Activated T-helper 9 cell treated with anti-CD3 and anti-CD28 coated beads, Interleukin-2, amount 50 U/mL, for 16 hours (primary cell): ENCODE measurements at regions not wholly inside any gene's neighbourhood (a gene's known extent, or its start where the extent isn't known, plus 50 kb on each side); places are given as distances from the start of the nearest gene placed in this dataset.
"Not testable (repeated sequence)": the region's sequence is repeated elsewhere in the genome, so short reads cannot be mapped to it uniquely, and the experiment has no call there.

Source experiments
- DNase-seq: peaks from one replicate; pipeline ENCODE4 v3.0.0-alpha.2; 2020; ENCODE audit warnings: low read depth

DNA sequence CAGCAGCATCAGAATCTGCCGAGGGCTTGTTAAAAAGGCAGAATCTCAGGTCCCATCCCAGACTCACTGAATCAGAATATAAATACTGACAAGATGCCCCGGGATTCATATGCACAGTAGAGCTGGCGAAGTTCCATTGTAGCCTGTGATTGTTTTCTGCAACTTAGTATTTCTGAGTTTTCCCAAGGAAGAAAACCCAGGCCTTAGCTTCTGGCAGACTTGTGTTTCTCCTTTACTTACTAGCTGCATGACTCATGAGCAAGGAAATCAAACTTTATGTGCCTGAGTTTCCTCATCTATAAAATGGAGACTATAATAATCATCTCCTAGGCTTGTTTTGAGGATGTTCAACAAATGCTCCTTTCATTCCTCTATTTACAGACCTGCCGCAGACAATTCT lies 278.5 kb upstream of the PLEKHG7 start:
- DNase-seq, result no peak

DNA sequence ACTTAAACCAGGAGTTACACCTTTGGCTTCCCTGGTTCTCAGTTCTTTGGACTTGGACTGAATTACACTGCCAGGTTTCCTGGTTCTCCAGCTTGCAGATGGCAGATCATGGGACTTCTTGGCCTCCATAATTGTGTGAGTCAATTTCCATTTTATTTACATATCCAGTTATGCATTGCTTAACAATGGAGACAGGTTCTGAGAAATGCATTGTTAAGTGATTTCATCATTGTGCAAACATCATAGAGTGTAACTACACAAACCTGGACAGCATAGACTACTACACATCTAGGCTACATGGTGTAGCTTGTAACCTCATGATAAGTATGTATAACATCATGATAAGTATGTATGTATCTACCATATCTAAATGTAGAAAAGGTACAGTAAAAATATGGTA lies 276.1 kb upstream of the BTG1 start:
- no peak for DNase-seq

DNA sequence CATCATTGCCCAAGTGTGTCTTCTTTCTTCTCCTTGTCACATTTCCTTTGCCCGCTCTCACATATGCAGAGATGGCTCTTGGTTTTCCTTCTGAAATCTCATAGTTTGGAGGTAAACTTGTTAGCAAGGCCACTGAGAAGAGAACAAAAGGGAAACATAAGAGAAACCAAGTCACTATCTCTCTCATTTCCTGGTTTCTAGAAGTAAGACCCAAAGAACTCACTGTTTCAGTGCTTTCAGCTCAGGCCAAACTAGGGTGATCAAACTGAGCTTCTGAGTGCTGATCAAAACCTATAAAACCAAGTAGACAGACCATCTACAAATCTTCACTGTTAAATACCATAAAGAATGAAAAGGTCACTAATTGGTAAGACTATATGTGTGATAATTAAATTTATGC lies 275.4 kb upstream of the BTG1 start:
- no peak for DNase-seq

DNA sequence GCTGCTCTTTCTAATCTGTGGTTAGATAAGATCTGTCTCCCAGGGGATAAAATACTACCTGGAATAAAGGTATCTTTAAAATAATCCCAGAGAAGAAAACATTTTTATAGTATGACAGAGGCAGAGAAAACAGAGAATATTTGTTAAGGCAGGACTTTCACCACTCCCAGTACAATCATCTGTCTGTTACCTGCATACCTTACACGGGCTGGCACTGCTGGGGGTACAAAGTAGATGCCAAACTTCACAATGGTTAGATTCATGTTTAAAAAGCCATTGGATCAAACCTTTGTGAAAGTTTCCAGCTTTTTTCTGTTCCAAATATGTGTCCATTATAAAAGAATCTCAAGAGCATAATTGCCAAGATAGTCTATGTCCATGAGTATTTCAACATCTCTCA lies 273.6 kb upstream of the BTG1 start:
- no peak for DNase-seq

DNA sequence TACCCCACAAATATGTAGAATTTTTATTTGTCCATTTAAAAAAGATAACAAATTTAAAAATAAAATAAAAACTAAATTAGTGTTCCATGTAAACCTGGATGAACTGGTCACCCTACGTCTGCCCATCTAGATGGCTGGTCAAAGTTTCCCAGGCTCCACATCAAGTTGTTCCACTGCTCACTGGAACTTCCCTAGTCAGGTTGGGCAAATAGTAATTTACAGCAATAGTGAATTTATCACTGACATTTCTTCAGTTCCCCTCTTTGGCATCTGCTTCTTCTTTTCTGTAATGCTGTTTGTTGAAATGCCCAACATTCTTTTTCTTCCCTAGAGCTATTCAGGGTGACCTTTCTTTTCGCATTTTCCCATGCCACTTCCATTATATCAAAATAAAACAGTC lies 272.7 kb upstream of the BTG1 start:
- DNase-seq, result no peak

DNA sequence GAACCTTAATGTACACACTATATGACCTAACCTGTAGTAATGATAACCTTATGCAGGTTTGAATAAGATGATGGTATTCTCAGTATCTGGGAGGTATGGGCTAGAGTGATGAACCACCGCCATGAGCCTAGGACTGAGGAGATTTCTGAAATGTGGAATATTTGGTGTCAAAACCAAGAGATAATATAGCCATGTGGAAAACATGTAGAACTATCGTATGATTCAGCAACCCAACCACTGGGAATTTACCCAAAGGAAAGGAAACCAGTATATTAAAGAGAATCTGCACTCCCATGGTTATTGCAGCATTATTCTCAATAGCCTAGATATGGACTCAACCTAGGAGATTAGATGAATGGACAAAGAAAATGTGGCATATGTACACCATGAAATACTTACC lies 271.7 kb upstream of the BTG1 start:
- DNase-seq, result no peak

DNA sequence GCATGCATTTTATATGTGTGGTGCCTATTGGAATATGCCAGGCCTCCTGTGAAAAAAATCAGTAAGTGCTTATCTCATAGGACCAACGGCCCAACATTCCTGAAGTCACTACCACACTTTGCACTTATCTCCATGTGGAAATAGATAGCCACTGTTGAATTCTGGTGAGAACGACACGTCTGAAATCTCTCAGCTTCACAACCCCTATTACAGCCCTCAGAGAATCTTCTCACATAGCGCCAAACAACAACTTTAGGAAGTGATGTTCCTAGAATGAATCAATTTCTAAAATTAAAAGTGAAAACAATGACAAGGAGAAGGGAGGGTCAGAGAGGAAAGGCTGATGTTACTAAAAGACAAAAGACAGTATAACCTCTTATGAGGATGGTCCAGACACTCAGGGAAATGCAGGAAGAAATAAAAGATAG lies 270.8 kb upstream of the BTG1 start:
- no peak for DNase-seq

DNA sequence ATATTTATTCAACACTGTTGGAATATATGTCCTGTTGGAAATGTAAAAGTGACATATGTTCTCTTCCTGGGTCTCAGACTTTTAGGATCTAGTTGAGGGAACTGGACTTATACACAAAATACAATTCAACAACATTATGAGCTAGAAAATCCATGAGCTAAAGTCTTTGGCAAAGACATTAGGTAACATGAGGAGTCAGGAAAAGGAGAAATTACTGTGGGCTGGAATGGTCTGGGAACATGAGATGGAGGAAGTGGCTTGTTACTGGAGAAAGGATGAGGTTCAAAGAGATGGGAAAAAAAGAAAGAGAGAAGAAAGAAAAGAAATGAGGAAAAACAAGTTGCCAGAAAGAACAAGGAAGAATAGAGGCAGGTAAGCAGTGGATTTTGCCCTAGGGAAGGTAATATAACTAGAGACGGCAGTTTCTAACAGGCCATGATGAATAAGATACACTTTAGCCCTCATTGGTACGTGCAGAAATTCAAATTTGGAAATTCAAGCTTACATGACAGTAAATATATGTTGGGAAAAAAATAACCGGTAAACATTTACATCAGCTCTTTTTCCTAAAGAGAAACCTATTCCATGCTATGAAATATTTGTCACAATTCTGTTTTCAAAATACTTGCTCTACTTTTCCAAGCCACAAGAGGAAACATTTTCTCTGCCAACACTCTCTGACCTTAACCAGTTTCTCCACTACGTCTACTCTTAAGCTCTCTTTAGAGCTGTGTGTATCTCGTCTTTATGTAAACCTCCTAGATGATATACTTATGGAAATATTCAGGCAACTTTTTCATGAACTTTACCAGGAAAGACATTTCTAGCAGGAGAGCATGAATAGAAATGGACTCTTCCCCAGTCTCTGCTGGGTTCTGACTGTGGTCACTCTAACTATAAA lies 268.8 kb upstream of the BTG1 start:
- DNase-seq, result no peak

DNA sequence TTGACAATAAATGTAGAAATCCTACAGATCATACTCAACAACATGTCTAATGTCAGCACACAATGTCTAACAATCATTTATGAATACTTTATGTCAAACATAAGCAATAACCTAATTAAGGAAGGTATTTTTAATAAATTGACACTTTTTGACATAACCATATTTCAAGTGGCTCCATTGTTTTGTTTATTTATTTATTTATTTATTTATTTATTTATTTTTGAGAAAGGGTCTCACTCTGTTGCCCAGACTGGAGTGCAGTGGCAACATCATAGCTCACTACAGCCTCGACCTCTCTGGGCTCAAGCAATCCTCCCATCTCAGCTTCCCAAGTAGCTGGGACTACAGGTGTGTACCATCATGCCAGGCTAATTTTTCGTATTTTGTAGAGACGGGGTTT lies 267.6 kb upstream of the BTG1 start:
- DNase-seq, result no peak

DNA sequence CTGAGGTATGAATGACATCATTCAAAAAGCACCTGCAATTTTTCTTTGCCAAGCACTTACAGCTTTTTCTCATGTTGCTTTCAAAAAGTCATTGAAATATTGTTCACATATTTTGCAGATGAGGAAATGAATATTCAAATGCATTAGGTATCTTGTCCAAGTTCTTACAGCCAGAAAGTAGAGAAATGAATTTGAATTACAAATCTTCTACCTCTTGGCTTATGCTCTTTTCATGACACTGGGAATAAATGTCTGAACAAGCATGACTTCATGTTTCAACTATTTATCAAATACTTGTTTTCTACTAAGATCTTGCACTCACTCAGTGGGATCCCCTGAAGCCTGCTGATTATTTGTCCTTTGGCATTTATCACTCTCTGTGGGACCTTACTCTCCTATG lies 267.2 kb upstream of the BTG1 start:
- DNase-seq, result no peak

DNA sequence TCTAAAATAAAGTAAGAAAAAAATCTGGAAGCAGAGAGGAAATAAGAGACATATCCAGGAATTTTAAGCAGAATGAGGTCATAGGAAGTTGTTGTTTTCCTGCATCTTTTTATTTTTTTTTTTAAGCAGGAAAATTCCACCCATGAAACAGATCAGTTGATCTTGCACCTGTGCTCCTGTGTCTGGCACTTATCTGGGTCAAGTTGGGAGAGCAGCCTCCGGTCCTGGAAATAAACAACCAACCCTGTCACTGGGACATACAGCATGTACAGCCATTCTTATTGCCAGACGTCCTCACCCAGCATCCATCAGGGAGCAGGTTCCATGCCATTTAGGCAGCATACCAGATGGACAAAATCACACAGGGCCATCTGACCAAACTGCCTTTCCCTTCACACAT lies 266.0 kb upstream of the BTG1 start:
- DNase-seq, result no peak

DNA sequence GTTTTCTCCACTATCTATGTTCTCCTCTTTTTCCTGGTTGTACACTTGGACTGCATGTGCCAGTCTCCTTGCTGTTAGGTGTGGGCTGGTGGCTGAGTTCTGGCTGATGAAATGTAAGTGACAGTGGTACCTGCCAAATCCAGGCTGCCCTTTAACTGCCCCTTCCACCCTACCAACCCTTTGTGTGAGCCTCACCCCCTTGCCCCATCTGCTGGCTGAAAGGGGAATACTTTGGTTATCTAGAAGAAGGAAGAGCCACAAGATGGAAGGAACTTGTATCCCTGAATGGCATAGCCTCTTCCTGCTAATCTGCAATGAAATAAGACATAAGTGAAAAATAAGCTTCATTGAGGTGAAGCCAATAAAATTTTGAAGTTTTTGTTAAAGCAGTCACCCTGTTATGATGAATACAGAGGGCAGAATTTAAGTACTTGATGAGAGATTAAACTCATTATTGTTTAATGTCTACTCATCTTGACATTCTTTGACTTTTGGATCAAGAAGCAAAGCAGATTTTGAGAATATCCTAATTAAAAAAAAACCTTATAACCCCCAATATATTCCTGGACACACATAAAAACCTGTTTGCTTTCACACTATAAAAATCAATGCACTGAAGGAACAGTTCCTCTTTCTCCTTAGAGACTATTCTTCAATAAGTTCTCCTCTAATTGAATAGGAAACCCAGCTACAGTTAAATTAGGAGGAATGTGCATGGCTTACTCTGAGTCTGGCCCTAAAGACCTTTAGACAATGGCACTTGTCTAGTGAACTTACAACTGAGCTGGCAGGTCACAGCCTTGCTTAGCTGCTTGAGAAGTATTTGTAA lies 262.6 kb upstream of the BTG1 start:
- DNase-seq, result no peak

DNA sequence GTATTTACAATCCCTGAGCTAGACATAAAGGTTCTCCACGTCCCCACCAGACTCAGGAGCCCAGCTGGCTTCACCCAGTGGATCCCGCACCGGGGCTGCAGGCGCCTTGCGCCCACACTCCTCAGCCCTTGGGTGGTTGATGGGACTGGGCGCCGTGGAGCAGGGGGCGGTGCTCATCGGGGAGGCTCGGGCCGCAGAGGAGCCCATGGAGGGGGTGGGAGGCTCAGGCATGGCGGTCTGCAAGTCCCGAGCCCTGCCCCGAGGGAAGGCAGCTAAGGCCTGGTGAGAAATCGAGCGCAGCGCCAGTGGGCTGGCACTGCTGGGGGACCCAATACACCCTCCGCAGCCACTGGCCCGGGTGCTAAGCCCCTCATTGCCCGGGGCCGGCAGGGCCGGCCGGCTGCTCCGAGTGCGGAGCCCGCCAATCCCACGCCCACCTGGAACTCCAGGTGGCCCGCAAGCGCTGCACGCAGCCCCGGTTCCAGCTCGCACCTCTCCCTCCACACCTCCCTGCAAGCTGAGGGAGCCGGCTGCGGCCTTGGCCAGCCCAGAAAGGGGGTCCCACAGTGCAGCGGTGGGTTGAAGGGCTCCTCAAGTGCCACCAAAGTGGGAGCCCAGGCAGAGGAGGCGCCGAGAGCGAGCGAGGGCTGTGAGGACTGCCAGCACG lies 260.9 kb upstream of the BTG1 start:
- DNase-seq, result not testable (repeated sequence)

DNA sequence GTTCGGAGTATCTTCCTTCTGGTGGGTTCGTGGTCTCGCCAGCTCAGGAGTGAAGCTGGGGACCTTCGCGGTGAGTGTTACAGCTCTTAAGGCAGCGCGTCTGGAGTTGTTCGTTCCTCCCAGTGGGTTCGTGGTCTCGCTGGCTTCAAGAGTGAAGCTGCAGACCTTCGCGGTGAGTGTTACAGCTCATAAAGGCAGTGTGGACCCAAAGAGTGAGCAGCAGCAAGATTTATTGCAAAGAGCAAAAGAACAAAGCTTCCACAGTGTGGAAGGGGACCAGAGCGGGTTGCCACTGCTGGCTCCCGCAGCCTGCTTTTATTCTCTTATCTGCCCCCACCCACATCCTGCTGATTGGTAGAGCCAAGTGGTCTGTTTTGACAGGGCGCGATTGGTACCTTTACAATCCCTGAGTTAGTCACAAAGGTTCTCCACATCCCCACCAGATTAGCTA lies 260.2 kb upstream of the BTG1 start:
- DNase-seq, result not testable (repeated sequence)

DNA sequence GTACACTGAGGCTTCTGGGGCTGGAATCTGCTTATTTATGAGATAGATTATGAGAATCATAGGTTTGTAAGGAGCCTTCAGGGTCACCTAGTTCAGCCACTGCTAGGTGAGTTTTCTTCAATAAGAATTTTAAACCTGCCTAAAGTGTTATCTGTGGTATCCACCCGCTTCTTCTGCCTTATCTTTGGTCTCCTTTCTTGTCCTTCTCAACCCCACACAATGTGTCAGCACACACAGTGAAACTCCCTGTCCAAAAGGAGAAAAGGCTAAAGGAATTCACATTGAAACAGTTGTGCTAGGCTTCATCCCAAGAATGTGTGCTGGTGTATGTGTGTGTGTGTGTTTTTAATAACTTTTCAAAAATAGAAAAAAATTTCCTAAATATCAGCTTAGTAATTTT lies 259.3 kb upstream of the BTG1 start:
- DNase-seq, result no peak

DNA sequence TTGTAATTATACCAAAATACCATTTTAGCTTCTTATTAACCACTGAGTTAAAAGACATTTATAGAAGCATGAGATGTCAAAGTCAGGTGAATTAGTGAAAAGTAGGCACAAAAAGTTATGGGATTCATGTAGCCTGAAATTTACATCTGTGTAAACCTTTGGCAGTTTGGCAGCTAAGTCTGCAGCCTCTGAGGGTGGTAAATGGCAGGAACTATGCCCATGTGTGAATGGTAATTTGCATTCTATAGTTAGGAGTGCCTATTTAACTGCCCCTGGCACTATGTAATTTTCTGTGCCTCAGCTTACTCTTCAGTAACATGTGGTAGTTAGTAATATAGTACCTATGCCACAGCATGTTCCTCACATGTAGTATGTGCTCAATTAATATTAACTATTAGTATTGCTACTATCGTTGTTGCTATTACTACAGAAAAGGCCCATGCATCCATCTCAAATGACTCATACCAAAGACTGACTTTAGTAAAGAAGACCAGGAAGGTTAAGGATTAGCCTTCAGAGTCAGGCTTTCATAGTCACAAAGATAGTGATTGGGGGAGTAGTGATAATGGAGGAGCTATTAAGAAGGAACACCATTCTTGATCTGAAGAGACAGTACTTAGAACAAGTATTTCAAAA lies 258.7 kb upstream of the BTG1 start:
- no peak for DNase-seq

DNA sequence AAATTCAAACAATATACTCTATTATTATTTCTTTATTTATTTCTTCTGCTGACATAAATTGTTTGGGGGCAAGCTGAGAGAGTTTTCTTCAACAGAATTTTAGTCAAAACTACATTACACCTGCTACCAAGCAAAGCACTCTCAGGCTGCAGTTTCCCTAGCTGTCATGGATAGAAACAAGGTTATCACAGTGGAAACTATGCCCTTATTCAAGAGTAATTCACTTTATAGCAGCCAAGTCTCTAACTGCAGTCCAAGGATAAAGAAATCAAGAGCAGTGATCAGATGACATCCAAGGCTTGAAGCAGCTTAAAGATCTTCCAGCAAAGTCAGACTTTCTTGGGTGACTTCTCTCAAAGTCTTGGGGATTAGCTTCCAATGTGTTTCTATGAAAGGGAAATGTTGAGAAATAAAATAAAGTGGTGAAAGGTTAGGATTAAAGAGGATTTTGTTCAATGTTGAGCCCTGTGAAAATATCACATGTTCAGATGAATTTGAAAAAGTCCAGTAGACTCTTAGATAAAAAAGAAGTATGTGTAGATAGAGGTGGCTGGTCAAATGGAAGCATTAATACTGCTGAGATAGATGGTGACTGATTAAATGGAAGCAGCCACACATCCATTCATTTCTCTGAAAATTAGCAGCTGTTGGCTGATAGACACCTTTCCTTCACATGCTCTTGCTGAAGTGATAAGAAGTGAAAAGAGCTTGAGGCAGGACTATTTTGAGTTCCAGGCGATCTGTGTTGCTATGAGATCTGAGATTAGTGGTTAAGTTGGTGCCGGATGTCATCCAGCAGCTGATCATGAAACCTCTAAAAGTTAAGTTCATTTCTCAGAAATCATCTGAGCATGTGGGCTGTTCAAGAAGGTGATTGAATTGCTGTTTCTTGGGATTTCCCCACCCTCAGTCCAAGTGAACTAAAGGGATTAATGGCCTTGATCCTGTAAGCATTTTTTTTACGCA lies 257.8 kb upstream of the BTG1 start:
- DNase-seq, result peak; percentile 32

DNA sequence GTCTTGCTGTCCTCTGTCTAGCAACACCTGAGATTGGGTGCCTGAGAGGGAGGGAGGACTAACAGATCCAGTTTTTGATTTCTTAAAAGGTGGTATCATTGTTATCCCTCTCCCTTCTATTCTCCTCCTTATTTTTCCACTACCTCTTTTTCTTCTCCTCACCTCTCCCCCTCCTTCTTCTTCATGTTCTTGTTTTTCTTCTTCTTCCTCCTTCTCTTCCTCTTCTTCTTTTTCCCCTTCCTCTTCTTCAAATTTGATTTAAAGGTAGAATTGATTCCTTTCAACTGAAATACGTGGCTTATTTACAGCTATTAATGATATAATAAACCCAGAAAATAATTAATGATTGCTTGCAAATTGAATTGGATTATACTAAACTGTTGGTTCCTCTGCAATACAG lies 256.8 kb upstream of the BTG1 start:
- DNase-seq, result no peak

DNA sequence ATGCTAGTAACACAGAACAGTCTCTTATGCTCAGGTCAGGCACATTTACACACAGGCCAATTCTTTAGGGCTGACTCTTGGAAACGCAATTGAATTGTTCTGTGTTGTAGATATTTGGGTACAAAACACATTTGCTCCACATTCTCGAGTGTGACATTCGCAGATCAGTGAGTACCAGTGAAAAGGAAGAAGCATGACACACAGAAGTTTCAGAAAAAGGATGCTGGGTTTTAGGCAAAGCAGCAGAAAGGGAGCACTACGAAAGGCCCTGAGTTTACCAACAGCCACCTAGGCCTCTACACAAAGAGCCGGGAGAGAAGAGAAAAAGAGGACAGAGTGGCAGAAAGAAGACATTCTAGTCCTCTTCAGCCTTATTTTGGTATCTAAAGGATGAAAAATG lies 254.4 kb upstream of the BTG1 start:
- no peak for DNase-seq

DNA sequence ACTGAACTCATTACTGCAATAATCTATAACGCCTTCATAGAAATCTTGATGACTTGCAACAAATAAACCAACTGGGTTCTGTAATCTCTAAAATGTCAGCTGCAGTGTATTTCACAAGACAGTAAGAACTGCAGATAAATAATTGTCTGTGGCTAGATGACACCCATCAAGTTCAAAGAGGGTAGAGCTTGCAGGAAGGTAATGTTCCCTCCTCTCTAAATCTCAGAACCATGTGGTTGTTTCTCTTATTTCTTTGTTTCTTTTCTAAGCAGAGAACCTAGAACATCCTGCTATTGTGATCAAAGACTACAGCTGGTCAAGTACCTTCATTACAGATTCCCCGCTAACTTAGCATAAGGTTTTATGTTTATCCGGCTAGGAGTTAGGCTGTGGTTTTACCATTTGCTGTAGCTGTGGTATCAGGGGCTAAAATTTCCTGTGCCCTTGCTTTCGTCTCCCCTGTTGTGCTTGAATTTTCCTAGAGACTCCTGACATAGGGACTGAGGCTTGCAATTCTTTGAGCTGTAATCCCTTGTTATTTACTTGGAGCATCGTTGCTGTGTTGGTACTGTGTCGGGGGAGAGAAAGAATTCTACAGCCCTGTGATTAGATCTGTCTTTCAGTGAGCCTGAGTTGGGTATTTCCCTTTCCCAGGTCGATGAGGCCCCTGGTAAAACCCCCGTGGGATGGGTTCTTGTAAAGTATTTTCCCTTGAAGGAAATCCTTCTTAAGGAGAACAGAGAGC lies 253.1 kb upstream of the BTG1 start:
- no peak for DNase-seq
